ENCODE measurements at regions not wholly inside any gene's neighbourhood (a gene's known extent, or its start where the extent isn't known, plus 50 kb on each side); places are given as distances from the start of the nearest gene placed in this dataset.

DNA sequence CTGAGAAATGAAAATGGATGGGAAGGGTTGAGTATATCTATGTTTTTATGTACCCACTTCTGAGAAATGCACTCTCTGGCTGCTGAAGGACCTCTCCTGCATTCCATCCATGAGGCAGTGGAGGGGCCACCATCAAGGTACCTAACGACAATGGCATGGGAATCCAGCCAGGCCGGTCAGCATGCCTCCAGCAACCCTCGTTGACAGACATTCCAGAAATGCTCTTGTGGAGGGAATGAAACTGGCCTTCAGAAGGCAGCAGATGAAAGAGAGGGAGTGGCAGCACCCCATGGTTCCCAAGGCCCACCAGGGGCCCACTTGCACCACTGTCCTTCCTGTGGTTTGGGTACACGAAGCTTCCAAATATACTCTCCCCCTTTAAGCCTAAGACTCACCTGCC lies 269.0 kb downstream of the ARHGAP12 start:
- DNase-seq (ENCODE audit: low spot score) (no peak), ATAC-seq (ENCODE audit: low FRiP score) (no peak)
- TF ChIP-seq, protein P1, sequence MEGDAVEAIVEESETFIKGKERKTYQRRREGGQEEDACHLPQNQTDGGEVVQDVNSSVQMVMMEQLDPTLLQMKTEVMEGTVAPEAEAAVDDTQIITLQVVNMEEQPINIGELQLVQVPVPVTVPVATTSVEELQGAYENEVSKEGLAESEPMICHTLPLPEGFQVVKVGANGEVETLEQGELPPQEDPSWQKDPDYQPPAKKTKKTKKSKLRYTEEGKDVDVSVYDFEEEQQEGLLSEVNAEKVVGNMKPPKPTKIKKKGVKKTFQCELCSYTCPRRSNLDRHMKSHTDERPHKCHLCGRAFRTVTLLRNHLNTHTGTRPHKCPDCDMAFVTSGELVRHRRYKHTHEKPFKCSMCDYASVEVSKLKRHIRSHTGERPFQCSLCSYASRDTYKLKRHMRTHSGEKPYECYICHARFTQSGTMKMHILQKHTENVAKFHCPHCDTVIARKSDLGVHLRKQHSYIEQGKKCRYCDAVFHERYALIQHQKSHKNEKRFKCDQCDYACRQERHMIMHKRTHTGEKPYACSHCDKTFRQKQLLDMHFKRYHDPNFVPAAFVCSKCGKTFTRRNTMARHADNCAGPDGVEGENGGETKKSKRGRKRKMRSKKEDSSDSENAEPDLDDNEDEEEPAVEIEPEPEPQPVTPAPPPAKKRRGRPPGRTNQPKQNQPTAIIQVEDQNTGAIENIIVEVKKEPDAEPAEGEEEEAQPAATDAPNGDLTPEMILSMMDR (IDR thresholded peaks at IDR 0.05), result no peak

- DNase-seq (ENCODE audit: low spot score) (no peak), ATAC-seq (ENCODE audit: low FRiP score) (no peak)
- TF ChIP-seq, protein P1 (IDR thresholded peaks at IDR 0.05), result no peak
Observed at GRCh38 chr10:31657434-31657872, 271.2 kb downstream of the ARHGAP12 start.

- ATAC-seq (ENCODE audit: low FRiP score) (no peak), DNase-seq (ENCODE audit: low spot score) (no peak)
- TF ChIP-seq, protein P1 (IDR thresholded peaks at IDR 0.05), result no peak
Observed at GRCh38 chr10:31656851-31657433, 271.7 kb downstream of the ARHGAP12 start.

DNA sequence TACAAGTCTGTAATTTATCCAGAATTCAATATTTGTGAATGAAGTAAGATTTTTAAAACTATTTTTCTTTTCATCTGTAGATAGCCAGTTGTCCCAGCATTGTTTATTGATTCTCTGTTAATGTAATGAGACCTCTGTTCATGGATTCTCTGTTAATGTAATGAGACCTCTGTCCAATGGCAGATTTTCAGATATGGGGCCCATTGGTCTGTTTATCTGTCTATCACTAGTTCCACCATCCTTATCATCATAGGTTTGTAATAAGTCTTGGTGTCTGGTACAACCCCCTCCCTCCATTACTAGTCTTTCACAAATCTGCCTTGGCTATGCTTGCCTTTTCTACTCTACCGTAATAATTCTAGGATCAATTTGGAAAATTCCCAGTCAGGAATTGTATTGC lies 276.6 kb downstream of the ARHGAP12 start:
- TF ChIP-seq, protein P1 (IDR thresholded peaks at IDR 0.05), result no peak
- DNase-seq (ENCODE audit: low spot score) (no peak), ATAC-seq (ENCODE audit: low FRiP score) (no peak)

DNA sequence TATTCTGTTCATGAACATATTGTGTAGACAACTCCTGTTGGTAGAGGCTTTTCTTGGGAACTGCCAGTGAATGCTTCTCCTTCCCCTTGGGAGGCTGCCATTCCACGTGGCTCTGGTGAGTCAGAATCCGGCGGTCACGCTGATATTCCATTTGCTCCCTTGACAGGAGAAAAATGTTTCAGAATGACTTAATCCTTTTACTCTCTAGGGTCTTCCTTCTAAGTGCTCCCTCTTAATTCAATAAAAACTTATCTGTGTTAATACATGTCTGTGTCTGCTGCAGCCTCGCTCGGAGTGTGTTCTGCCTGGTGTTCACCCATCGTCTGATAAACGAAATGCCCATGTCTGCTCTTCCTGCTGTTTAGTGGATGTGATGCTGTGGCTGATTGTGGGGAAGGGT lies 278.6 kb downstream of the ARHGAP12 start:
- peak; percentile 47 for DNase-seq (ENCODE audit: low spot score)
- ATAC-seq (ENCODE audit: low FRiP score), result peak; percentile 70
- TF ChIP-seq, protein P1 (IDR thresholded peaks at IDR 0.05), result no peak

GRCh38 chr10:31648966-31649365 lies 279.7 kb downstream of the ARHGAP12 start:
- ATAC-seq (ENCODE audit: low FRiP score), result no peak
- TF ChIP-seq, protein P1 (IDR thresholded peaks at IDR 0.05), result no peak

DNA sequence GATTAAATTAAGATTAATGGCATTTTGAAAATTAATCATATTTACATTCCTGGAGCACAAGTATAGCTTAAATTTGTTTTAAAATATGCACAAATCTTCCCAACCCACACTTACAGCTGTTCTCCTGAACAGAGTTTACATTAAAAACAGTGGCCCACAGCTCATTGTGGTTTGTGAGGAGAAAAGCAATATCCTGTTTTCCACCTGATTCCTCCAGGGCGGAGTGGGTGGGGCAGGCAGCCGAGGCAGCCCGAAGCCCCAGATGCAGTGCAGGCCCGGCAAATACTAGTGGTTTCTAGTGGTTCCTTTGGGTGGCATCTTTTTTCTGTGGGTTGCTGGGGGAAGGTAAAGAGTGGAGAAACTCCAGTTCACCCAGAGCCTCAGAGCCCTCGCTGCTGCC lies 280.8 kb downstream of the ARHGAP12 start:
- DNase-seq (ENCODE audit: low spot score) (no peak), ATAC-seq (ENCODE audit: low FRiP score) (no peak)
- TF ChIP-seq, protein P1 (IDR thresholded peaks at IDR 0.05), result no peak

More at GRCh38 chr10:31648966-31649365, 279.7 kb downstream of the ARHGAP12 start:
- DNase-seq (ENCODE audit: low spot score), result no peak

Data from omental fat pad (tissue), 3 donors.